Activated naive CD4-positive, alpha-beta T cell treated with anti-CD3 and anti-CD28 coated beads, Interleukin-2, amount 50 U/mL, for 24 hours (primary cell): ENCODE measurements at regions not wholly inside any gene's neighbourhood (a gene's known extent, or its start where the extent isn't known, plus 50 kb on each side); places are given as distances from the start of the nearest gene placed in this dataset.

ENCODE experiments used
- H3K27ac Mint-ChIP-seq: one replicate; pipeline ENCODE4 v1.8.0; 2021; ENCODE audit warnings: mild to moderate bottlenecking, mixed read lengths
- H3K27me3 Mint-ChIP-seq: one replicate; pipeline ENCODE4 v1.8.0; 2021; ENCODE audit warnings: mixed read lengths
- H3K36me3 Mint-ChIP-seq: one replicate; pipeline ENCODE4 v1.8.0; 2021; ENCODE audit warnings: mixed read lengths
- H3K4me1 Mint-ChIP-seq: one replicate; pipeline ENCODE4 v1.8.0; 2021; ENCODE audit warnings: mixed read lengths
- H3K4me3 Mint-ChIP-seq: one replicate; pipeline ENCODE4 v1.8.0; 2021; ENCODE audit warnings: mild to moderate bottlenecking, mixed read lengths
- H3K9me3 Mint-ChIP-seq: one replicate; pipeline ENCODE4 v1.8.0; 2021; ENCODE audit warnings: mixed read lengths

GRCh38 chr5:52504584-52505240, 283.0 kb upstream of the ITGA1 start:
- Mint-ChIP-seq H3K4me1 (no peaks in the 10 kb centered on the region), H3K4me3 (no peak overlapping the region), H3K27ac (no peak overlapping the region), H3K36me3 (no peaks in the 10 kb centered on the region), H3K9me3 (no peaks in the 10 kb centered on the region), H3K27me3 (peaks cover 12% of the 10 kb centered on the region)

- H3K27me3 Mint-ChIP-seq: peaks cover 3% of the 10 kb centered on the region
- no peak overlapping the region for H3K27ac Mint-ChIP-seq
- H3K36me3 Mint-ChIP-seq: no peaks in the 10 kb centered on the region
- peaks cover 16% of the 10 kb centered on the region for H3K9me3 Mint-ChIP-seq
- H3K4me3 Mint-ChIP-seq: no peak overlapping the region
- no peaks in the 10 kb centered on the region for H3K4me1 Mint-ChIP-seq
Measured at GRCh38 chr5:52517667-52518066, 270.0 kb upstream of the ITGA1 start.

- H3K27me3 Mint-ChIP-seq: no peaks in the 10 kb centered on the region
- H3K27ac Mint-ChIP-seq: no peak overlapping the region
- no peaks in the 10 kb centered on the region for H3K4me1 Mint-ChIP-seq
- no peaks in the 10 kb centered on the region for H3K36me3 Mint-ChIP-seq
- H3K9me3 Mint-ChIP-seq: peaks cover 5% of the 10 kb centered on the region
- no peak overlapping the region for H3K4me3 Mint-ChIP-seq
Measured at GRCh38 chr5:52520171-52520570, 267.5 kb upstream of the ITGA1 start.

GRCh38 chr5:52521236-52521635, 266.5 kb upstream of the ITGA1 start:
- H3K4me1 Mint-ChIP-seq: no peaks in the 10 kb centered on the region
- H3K27me3 Mint-ChIP-seq: no peaks in the 10 kb centered on the region

GRCh38 chr5:52523701-52524100, 264.0 kb upstream of the ITGA1 start:
- no peak overlapping the region for H3K4me3 Mint-ChIP-seq
- no peaks in the 10 kb centered on the region for H3K4me1 Mint-ChIP-seq
- no peaks in the 10 kb centered on the region for H3K27me3 Mint-ChIP-seq
- H3K36me3 Mint-ChIP-seq: no peaks in the 10 kb centered on the region
- H3K9me3 Mint-ChIP-seq: no peaks in the 10 kb centered on the region
- H3K27ac Mint-ChIP-seq: no peak overlapping the region

More at GRCh38 chr5:52521236-52521635, 266.5 kb upstream of the ITGA1 start:
- Mint-ChIP-seq H3K9me3 (no peaks in the 10 kb centered on the region), H3K36me3 (no peaks in the 10 kb centered on the region), H3K27ac (no peak overlapping the region), H3K4me3 (no peak overlapping the region)

GRCh38 chr5:52531105-52531504, 256.6 kb upstream of the ITGA1 start:
- Mint-ChIP-seq H3K4me1 (no peaks in the 10 kb centered on the region), H3K27me3 (peaks cover 1% of the 10 kb centered on the region), H3K9me3 (peaks cover 5% of the 10 kb centered on the region), H3K36me3 (no peaks in the 10 kb centered on the region), H3K27ac (no peak overlapping the region), H3K4me3 (no peak overlapping the region)

GRCh38 chr5:52543594-52543993, 244.1 kb upstream of the ITGA1 start:
- no peaks in the 10 kb centered on the region for H3K9me3 Mint-ChIP-seq
- no peaks in the 10 kb centered on the region for H3K36me3 Mint-ChIP-seq
- H3K27ac Mint-ChIP-seq: no peak overlapping the region
- no peak overlapping the region for H3K4me3 Mint-ChIP-seq
- H3K27me3 Mint-ChIP-seq: no peaks in the 10 kb centered on the region
- no peaks in the 10 kb centered on the region for H3K4me1 Mint-ChIP-seq

GRCh38 chr5:52544738-52545137, 243.0 kb upstream of the ITGA1 start:
- no peak overlapping the region for H3K4me3 Mint-ChIP-seq
- no peak overlapping the region for H3K27ac Mint-ChIP-seq
- no peaks in the 10 kb centered on the region for H3K4me1 Mint-ChIP-seq
- no peaks in the 10 kb centered on the region for H3K27me3 Mint-ChIP-seq
- H3K36me3 Mint-ChIP-seq: no peaks in the 10 kb centered on the region
- H3K9me3 Mint-ChIP-seq: no peaks in the 10 kb centered on the region

- no peak overlapping the region for H3K4me3 Mint-ChIP-seq
- H3K27me3 Mint-ChIP-seq: peaks cover 6% of the 10 kb centered on the region
- no peaks in the 10 kb centered on the region for H3K36me3 Mint-ChIP-seq
- no peaks in the 10 kb centered on the region for H3K4me1 Mint-ChIP-seq
- no peak overlapping the region for H3K27ac Mint-ChIP-seq
- H3K9me3 Mint-ChIP-seq: no peaks in the 10 kb centered on the region
Measured at GRCh38 chr5:52554293-52554692, 233.4 kb upstream of the ITGA1 start.

- Mint-ChIP-seq H3K27me3 (peaks cover 8% of the 10 kb centered on the region), H3K9me3 (no peaks in the 10 kb centered on the region), H3K27ac (no peak overlapping the region), H3K36me3 (no peaks in the 10 kb centered on the region), H3K4me3 (no peak overlapping the region), H3K4me1 (no peaks in the 10 kb centered on the region)
Measured at GRCh38 chr5:52560366-52560765, 227.3 kb upstream of the ITGA1 start.

- H3K9me3 Mint-ChIP-seq: no peaks in the 10 kb centered on the region
Measured at GRCh38 chr5:52562473-52562872, 225.2 kb upstream of the ITGA1 start.

GRCh38 chr5:52564587-52564986, 223.1 kb upstream of the ITGA1 start:
- H3K27me3 Mint-ChIP-seq: peaks cover 15% of the 10 kb centered on the region
- no peak overlapping the region for H3K27ac Mint-ChIP-seq
- no peaks in the 10 kb centered on the region for H3K36me3 Mint-ChIP-seq
- no peak overlapping the region for H3K4me3 Mint-ChIP-seq
- H3K9me3 Mint-ChIP-seq: no peaks in the 10 kb centered on the region
- no peaks in the 10 kb centered on the region for H3K4me1 Mint-ChIP-seq

More at GRCh38 chr5:52562473-52562872, 225.2 kb upstream of the ITGA1 start:
- Mint-ChIP-seq H3K27ac (no peak overlapping the region), H3K4me1 (no peaks in the 10 kb centered on the region), H3K36me3 (no peaks in the 10 kb centered on the region), H3K27me3 (peaks cover 10% of the 10 kb centered on the region), H3K4me3 (no peak overlapping the region)

- no peak overlapping the region for H3K4me3 Mint-ChIP-seq
- no peaks in the 10 kb centered on the region for H3K4me1 Mint-ChIP-seq
- H3K27me3 Mint-ChIP-seq: peaks cover 13% of the 10 kb centered on the region
- H3K36me3 Mint-ChIP-seq: no peaks in the 10 kb centered on the region
- no peaks in the 10 kb centered on the region for H3K9me3 Mint-ChIP-seq
- H3K27ac Mint-ChIP-seq: no peak overlapping the region
Measured at GRCh38 chr5:52577546-52577945, 210.2 kb upstream of the ITGA1 start.

- H3K4me3 Mint-ChIP-seq: no peak overlapping the region
- peaks cover 13% of the 10 kb centered on the region for H3K27me3 Mint-ChIP-seq
- no peaks in the 10 kb centered on the region for H3K4me1 Mint-ChIP-seq
- no peaks in the 10 kb centered on the region for H3K36me3 Mint-ChIP-seq
- no peak overlapping the region for H3K27ac Mint-ChIP-seq
- no peaks in the 10 kb centered on the region for H3K9me3 Mint-ChIP-seq
Measured at GRCh38 chr5:52579391-52579790, 208.3 kb upstream of the ITGA1 start.

- Mint-ChIP-seq H3K36me3 (no peaks in the 10 kb centered on the region), H3K27ac (no peak overlapping the region), H3K27me3 (peaks cover 13% of the 10 kb centered on the region), H3K4me1 (no peaks in the 10 kb centered on the region), H3K9me3 (no peaks in the 10 kb centered on the region), H3K4me3 (no peak overlapping the region)
Measured at GRCh38 chr5:52580921-52581320, 206.8 kb upstream of the ITGA1 start.

GRCh38 chr5:52582313-52582712, 205.4 kb upstream of the ITGA1 start:
- H3K27ac Mint-ChIP-seq: no peak overlapping the region
- H3K36me3 Mint-ChIP-seq: no peaks in the 10 kb centered on the region
- H3K27me3 Mint-ChIP-seq: peaks cover 13% of the 10 kb centered on the region
- H3K4me3 Mint-ChIP-seq: no peak overlapping the region
- H3K9me3 Mint-ChIP-seq: no peaks in the 10 kb centered on the region
- H3K4me1 Mint-ChIP-seq: no peaks in the 10 kb centered on the region

- no peak overlapping the region for H3K27ac Mint-ChIP-seq
- H3K9me3 Mint-ChIP-seq: no peaks in the 10 kb centered on the region
- no peak overlapping the region for H3K4me3 Mint-ChIP-seq
- H3K36me3 Mint-ChIP-seq: no peaks in the 10 kb centered on the region
- H3K4me1 Mint-ChIP-seq: no peaks in the 10 kb centered on the region
- H3K27me3 Mint-ChIP-seq: peaks cover 2% of the 10 kb centered on the region
Measured at GRCh38 chr5:52587131-52587530, 200.6 kb upstream of the ITGA1 start.
